ENCODE measurements at regions not wholly inside any gene's neighbourhood (a gene's known extent, or its start where the extent isn't known, plus 50 kb on each side); places are given as distances from the start of the nearest gene placed in this dataset.

DNA sequence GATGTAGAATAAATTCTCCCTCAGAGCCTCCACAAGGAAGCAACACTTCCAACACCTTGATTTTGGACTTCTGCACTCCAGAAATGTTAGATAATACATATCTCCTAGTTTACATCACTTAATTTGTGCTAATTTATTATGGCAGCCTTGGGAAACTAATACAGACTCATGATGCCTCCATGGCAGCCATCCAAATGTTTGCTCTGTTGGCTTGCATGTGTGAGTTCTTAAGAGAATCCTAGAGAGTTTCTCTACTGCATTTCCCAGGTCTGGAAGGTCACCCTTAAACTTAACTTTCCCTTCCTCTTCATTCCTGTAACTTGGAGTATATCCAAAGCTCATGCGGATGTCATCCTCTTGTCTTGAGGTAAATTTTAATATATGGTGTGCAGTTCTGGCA is 956.1 kb downstream of the ADGRL3 start:
- no peaks in the 10 kb centered on the region for H3K9me3 ChIP-seq
- intact Hi-C loops (cut with DNase I) = no loop called here
- no peaks in the 10 kb centered on the region for H3K4me1 ChIP-seq (ENCODE audit: insufficient read depth)
- H3K4me3 ChIP-seq = no peak overlapping the region
- TF ChIP-seq POLR2A (IDR thresholded peaks at IDR 0.05) = no peak
- no peak for TF ChIP-seq CTCF (IDR thresholded peaks at IDR 0.05)
- TF ChIP-seq EP300 (IDR thresholded peaks at IDR 0.05) = no peak
- no peak for DNase-seq
- no peaks in the 10 kb centered on the region for H3K27me3 ChIP-seq
- H3K36me3 ChIP-seq = no peaks in the 10 kb centered on the region
- no peak overlapping the region for H3K27ac ChIP-seq
- WGBS, 3 donors = 37 to 68% (median 52%) methylated on average over 1 of the region's 1 CpG

GRCh38 chr4:62145276-62145675 is 945.1 kb downstream of the ADGRL3 start:
- Histone ChIP-seq H3K27me3 (no peaks in the 10 kb centered on the region), H3K4me1 (ENCODE audit: insufficient read depth) (no peaks in the 10 kb centered on the region), H3K27ac (no peak overlapping the region), H3K4me3 (no peak overlapping the region), H3K36me3 (no peaks in the 10 kb centered on the region), H3K9me3 (no peaks in the 10 kb centered on the region)
- 86 to 95% (median 90%) methylated on average over 2 of the region's 2 CpGs for WGBS, 3 donors
- DNase-seq = no peak
- intact Hi-C loops (cut with DNase I) = no loop called here
- TF ChIP-seq POLR2A (IDR thresholded peaks at IDR 0.05) = no peak
- TF ChIP-seq EP300 (IDR thresholded peaks at IDR 0.05) = no peak
- TF ChIP-seq CTCF (IDR thresholded peaks at IDR 0.05) = no peak

- H3K4me3 ChIP-seq = no peak overlapping the region
- no peaks in the 10 kb centered on the region for H3K4me1 ChIP-seq (ENCODE audit: insufficient read depth)
- H3K27ac ChIP-seq = no peak overlapping the region
- 84 to 87% (median 86%) methylated on average over 3 of the region's 3 CpGs for WGBS, 3 donors
- no peaks in the 10 kb centered on the region for H3K9me3 ChIP-seq
- H3K27me3 ChIP-seq = no peaks in the 10 kb centered on the region
- DNase-seq = no peak
- no peaks in the 10 kb centered on the region for H3K36me3 ChIP-seq
- no peak for TF ChIP-seq EP300 (IDR thresholded peaks at IDR 0.05)
- TF ChIP-seq CTCF (IDR thresholded peaks at IDR 0.05) = no peak
- TF ChIP-seq POLR2A (IDR thresholded peaks at IDR 0.05) = no peak
- intact Hi-C loops (cut with DNase I) = no loop called here
These were observed 944.3 kb downstream of the ADGRL3 start for GRCh38 chr4:62144431-62144830.

DNA sequence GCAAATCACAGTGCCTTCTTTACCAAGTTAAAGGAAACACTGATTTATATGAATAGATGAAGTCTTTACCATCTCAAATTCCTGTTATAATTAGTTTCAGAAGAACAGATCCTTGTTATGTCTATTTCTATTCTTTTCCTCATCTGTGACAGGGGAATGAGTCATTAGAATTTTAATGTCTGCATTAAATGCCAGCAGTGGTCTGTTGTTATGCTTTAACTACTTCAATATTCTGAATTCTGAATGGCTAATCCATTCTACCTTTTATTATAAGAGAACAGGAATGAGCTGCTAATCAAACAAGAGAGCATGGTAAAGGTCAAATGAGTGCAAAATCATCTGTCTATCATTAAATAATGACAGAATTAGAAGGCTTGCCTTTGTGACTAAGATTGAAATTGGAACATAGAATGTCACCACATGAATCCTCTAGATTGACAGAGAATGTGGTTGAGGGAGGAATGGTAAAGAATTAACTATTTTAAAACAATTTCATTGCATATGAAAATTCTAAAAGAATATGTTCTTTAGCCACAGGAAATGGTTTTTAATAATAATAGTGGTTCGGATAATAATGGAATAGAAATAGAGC is 935.5 kb downstream of the ADGRL3 start:
- H3K9me3 ChIP-seq = peaks cover 0 to 3% of the 10 kb centered on the region in 2 donors
- TF ChIP-seq EP300 (IDR thresholded peaks at IDR 0.05) (no peak), POLR2A (IDR thresholded peaks at IDR 0.05) (no peak), CTCF (IDR thresholded peaks at IDR 0.05) (no peak)
- DNase-seq = no peak
- no peak overlapping the region for H3K27ac ChIP-seq
- H3K4me1 ChIP-seq (ENCODE audit: insufficient read depth) = no peaks in the 10 kb centered on the region
- H3K27me3 ChIP-seq = no peaks in the 10 kb centered on the region
- intact Hi-C loops (cut with DNase I) = no loop called here
- H3K36me3 ChIP-seq = no peaks in the 10 kb centered on the region
- 78 to 82% (median 78%) methylated on average over 1 of the region's 1 CpG for WGBS, 3 donors
- no peak overlapping the region for H3K4me3 ChIP-seq

All from ovary (tissue), 7 donors.